HG03558 (cell line): ENCODE measurements at regions not wholly inside any gene's neighbourhood (a gene's known extent, or its start where the extent isn't known, plus 50 kb on each side); places are given as distances from the start of the nearest gene placed in this dataset.

Experiments used
- ATAC-seq: cut with Tn5 transposase; IDR thresholded peaks from one replicate; pipeline ENCODE4 v1.9.1; 2021; ENCODE audit warnings: moderate number of reproducible peaks; ENCODE audit not compliant: unreplicated experiment; ENCODE audit errors: extremely low read depth

- ATAC-seq: no peak
Observed at GRCh38 chr2:122003196-122003940, 247.9 kb downstream of the TSN start.

- ATAC-seq: no peak
Observed at GRCh38 chr2:122007126-122007525, 251.7 kb downstream of the TSN start.

GRCh38 chr2:122007577-122007976, 252.1 kb downstream of the TSN start:
- no peak for ATAC-seq

- ATAC-seq: no peak
Observed at GRCh38 chr2:122009561-122009960, 254.1 kb downstream of the TSN start.

GRCh38 chr2:122011493-122012270, 256.2 kb downstream of the TSN start:
- no peak for ATAC-seq

- no peak for ATAC-seq
Observed at GRCh38 chr2:122018736-122019135, 263.3 kb downstream of the TSN start.

GRCh38 chr2:122019724-122020123, 264.3 kb downstream of the TSN start:
- ATAC-seq: no peak

- ATAC-seq: no peak
Observed at GRCh38 chr2:122020377-122020776, 264.9 kb downstream of the TSN start.

- no peak for ATAC-seq
Observed at GRCh38 chr2:122021941-122022340, 266.5 kb downstream of the TSN start.

- ATAC-seq: no peak
Observed at GRCh38 chr2:122022531-122022930, 267.1 kb downstream of the TSN start.

- no peak for ATAC-seq
Observed at GRCh38 chr2:122023059-122023864, 267.8 kb downstream of the TSN start.

- ATAC-seq: no peak
Observed at GRCh38 chr2:122027510-122028217, 272.2 kb downstream of the TSN start.

GRCh38 chr2:122028371-122029100, 273.1 kb downstream of the TSN start:
- no peak for ATAC-seq

GRCh38 chr2:122029456-122029855, 274.0 kb downstream of the TSN start:
- ATAC-seq: no peak

- ATAC-seq: no peak
Observed at GRCh38 chr2:122029945-122030344, 274.5 kb downstream of the TSN start.

GRCh38 chr2:122031544-122032263, 276.3 kb downstream of the TSN start:
- no peak for ATAC-seq

GRCh38 chr2:122032264-122032645, 276.8 kb downstream of the TSN start:
- no peak for ATAC-seq

- no peak for ATAC-seq
Observed at GRCh38 chr2:122033778-122034177, 278.3 kb downstream of the TSN start.

- no peak for ATAC-seq
Observed at GRCh38 chr2:122034344-122034743, 278.9 kb downstream of the TSN start.
